ENCODE measurements at regions not wholly inside any gene's neighbourhood (a gene's known extent, or its start where the extent isn't known, plus 50 kb on each side); places are given as distances from the start of the nearest gene placed in this dataset.

DNA sequence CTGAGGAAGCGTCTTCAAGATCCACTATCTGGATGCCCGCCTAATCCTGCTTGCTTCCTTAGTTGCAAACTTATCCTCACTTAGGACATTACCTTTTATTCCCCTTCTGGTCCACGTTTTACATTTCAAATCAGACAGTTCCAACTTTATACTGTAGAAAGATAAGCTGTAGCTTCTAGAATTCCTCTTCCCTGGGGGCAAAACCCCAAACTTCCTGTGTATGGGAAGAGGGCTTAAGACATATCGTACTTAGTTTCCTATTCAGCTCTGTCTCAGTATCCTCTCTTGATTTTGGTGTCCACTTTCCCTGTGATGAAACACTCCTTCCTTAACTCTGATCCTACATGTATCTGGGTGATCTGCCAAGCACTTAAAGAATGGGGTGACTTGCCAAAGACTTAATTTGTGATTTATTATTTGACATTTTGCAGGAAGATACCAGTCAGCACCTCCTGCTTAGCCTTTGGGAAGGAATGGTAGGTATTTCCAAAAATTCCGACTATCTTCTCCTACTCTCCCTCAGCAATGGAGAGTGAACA lies 245.2 kb downstream of the CDCA7 start:
- TF ChIP-seq, protein P1, sequence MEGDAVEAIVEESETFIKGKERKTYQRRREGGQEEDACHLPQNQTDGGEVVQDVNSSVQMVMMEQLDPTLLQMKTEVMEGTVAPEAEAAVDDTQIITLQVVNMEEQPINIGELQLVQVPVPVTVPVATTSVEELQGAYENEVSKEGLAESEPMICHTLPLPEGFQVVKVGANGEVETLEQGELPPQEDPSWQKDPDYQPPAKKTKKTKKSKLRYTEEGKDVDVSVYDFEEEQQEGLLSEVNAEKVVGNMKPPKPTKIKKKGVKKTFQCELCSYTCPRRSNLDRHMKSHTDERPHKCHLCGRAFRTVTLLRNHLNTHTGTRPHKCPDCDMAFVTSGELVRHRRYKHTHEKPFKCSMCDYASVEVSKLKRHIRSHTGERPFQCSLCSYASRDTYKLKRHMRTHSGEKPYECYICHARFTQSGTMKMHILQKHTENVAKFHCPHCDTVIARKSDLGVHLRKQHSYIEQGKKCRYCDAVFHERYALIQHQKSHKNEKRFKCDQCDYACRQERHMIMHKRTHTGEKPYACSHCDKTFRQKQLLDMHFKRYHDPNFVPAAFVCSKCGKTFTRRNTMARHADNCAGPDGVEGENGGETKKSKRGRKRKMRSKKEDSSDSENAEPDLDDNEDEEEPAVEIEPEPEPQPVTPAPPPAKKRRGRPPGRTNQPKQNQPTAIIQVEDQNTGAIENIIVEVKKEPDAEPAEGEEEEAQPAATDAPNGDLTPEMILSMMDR (IDR thresholded peaks at IDR 0.05; ENCODE audit: borderline replicate concordance, extremely low read depth, low read length, poor library complexity, severe bottlenecking) = no peak
- no peak for TF ChIP-seq EZH2 (IDR thresholded peaks at IDR 0.05; ENCODE audit: borderline replicate concordance, low read depth, low read length, severe bottlenecking)

Data from DND-41 (cell line).